Medulla oblongata (tissue), 1 donor: ENCODE measurements at regions not wholly inside any gene's neighbourhood (a gene's known extent, or its start where the extent isn't known, plus 50 kb on each side); places are given as distances from the start of the nearest gene placed in this dataset.
"Not testable (repeated sequence)": the region's sequence is repeated elsewhere in the genome, so short reads cannot be mapped to it uniquely, and the experiment has no call there.

ENCODE experiments used
- DNase-seq: peaks from one replicate; pipeline ENCODE4 v3.0.0-alpha.2; 2015; ENCODE audit errors: extremely low spot score

DNA sequence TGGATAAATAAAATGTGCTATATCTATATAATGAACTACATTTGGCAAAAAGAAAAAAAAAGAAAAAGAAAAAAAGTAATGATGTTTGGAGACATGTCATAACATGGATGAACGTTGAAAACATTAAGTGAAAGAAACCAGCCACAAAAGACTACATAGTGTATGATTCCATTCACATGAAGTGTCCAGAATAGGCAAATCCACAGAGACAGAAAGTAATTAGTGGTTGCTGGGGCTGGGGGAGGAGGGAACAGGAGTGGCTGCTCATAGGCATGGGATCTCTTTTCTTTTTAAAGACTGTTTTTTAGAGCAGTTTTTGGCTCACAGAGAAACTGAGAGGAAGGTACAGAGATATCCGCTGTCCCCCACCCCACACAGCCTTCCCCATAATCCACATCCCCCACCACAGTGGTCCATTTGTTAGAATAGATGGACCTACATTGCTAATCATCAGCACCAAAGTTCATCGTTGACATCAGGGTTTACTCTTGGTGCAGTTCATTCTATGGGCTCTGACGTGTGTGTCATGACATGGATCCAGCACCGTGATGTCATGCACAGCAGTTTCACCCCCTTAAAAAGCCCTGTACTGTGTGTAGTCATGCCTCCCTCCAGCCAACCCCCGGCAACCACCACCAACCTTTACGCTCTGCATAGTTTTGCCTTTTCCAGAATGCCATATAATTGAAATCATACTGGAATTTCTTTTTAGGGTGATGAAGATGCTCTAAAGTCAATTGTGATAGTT, 240.9 kb upstream of the RREB1 start:
- DNase-seq: no peak

DNA sequence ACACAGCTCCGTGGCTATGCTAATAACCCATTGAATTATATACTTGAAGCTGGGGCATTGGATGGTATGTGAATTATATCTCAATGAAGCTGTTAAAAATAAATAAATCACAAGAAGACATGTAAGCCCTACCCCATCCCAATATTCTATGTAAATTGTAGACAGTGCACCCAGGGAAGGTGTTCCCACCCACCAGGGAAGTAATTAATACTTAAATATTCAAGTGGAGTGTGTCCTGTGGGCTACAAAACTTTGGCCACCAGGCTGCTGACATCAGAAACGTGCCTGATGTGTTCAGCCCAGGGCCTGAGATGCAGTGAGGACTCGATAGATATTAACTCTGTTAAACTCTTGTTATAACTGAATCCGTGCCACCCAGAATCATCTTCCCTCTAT, 240.4 kb upstream of the RREB1 start:
- DNase-seq: no peak

DNA sequence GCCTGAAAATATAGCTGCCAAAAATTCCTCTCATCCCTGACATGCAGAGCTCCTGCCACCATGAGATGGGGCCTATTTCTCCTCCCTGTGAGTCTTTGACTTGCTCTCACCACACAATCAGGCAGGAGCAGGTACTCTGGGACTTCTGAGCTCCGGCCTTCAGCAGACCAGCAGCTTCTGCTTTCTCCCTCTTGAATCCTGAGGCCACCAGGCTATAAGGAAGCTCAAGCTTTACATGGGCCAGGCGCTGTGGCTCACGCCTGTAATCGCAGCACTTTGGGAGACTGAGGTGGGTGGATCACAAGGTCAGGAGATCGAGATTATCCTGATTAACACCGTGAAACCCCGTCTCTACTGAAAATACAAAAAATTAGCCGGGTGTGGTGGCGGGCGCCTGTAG, 238.7 kb upstream of the RREB1 start:
- DNase-seq: no peak

DNA sequence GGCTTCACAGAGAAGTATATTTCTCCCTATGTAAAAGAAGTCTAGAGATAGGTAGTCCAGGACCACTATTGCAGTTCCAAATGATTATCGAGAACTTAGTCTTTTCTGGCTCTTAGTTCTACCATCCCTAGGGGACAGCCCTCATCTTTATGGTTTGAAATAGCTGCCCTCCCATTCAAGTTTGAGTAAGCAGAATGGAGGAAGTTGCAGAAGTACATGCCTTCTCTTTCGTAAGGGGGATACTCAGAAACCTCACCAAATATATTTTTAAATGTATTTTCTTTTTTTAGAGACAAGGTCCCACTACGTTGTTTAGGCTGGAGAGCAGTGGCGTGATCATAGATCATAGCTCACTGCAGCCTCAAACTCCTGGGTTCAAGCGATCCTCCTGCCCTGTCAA, 236.8 kb upstream of the RREB1 start:
- DNase-seq: no peak

DNA sequence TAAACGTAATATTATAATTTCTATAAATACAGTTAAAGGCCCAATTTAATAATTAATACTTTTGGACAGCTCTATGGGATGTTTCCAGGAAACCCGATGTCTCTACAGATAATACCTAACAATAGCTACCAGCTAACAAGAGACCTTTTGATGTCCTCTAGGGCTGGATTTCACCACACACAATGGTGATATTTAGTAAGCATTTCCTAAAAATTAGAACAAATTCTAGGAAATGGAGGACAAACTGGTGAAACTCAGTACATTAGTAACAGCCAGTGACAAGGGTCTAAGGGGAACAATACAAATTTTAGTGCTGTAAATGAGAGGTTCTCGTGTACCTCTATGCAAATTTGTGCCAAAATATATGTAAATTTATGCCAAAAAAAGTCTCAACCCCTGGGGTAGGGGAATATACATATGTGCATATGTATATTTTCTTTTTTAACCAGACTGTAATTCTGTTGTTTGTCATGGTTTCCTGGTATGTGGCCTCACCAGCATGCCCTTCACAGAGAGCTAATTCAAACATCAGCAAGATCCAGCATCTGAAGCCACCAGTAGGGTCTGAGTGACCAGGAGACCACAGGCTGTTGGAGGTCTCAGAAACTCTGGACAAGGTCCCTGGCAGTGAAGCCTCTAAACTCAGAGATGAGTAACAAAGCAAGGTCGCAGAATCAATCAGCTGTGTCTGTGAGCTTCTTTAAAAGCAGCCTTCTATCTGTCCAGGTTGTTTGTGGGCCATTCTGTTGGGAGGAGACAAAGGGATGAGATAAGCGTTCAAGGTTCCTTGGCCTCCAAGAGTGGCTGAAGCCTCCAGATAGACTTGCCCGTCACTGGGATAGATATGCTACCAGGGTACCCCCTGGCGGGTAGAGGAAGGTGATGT, 235.1 kb upstream of the RREB1 start:
- no peak for DNase-seq

DNA sequence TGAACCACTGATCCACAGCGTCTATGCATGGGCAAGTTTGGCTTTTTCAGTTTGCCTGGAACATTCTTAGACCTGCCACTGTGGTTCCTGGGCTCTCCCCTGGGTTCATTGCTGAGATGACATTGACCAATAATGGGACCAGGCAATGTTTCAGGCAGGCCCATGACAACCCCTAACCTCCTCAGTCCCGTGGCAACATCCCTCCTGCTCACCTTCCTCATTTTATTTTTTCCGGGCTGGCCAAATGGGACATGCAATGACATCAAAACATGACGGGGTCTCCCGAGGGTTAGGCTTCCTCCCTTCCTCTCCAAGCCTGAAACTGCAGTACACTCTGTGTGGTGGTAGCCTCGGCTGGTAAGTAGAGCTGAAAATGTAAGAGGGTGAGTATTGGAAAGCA, 234.0 kb upstream of the RREB1 start:
- DNase-seq: no peak

DNA sequence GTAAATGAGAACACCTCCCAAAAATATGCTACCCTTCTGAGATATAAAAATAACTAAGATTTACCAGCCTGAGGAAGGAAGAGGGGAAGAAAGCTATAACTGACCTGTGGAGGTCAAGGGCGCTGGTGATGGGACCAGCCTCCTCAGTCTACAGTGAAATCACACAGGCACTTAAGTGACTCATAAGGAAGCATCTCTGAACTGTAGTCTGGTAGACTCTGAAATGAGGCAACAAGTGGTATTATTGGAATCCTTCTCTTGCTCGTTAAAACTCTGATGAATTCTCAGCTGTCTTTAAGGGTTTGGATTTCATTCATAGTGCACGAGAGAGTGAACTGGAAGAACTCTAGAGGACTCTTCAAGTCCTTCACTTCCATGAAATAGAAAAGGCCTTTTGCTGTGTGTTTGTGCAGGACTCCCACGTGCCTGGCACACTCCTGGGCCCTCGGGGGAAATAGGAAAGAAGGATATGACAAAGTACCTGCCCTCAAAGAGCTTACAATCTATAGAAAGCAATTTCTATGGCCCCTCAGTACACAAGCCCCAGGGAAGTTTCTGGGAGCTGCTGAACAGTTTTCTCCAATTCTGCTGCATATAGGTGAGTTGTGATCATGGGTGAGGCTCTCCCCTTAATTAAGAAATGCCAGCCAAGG, 231.8 kb upstream of the RREB1 start:
- no peak for DNase-seq

DNA sequence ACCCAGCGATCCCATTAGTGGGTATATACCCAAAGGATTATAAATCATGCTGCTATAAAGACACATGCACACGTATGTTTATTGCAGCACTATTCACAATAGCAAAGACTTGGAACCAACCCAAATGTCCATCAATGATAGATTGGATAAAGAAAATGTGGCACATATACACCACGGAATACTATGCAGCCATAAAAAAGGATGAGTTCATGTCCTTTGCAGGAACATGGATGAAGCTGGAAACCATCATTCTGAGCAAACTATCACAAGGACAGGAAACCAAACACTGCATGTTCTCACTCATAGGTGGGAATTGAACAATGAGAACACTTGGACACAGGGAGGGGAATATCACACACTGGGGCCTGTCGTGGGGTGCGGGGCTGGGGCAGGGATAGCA, 230.0 kb upstream of the RREB1 start:
- DNase-seq: not testable (repeated sequence)

DNA sequence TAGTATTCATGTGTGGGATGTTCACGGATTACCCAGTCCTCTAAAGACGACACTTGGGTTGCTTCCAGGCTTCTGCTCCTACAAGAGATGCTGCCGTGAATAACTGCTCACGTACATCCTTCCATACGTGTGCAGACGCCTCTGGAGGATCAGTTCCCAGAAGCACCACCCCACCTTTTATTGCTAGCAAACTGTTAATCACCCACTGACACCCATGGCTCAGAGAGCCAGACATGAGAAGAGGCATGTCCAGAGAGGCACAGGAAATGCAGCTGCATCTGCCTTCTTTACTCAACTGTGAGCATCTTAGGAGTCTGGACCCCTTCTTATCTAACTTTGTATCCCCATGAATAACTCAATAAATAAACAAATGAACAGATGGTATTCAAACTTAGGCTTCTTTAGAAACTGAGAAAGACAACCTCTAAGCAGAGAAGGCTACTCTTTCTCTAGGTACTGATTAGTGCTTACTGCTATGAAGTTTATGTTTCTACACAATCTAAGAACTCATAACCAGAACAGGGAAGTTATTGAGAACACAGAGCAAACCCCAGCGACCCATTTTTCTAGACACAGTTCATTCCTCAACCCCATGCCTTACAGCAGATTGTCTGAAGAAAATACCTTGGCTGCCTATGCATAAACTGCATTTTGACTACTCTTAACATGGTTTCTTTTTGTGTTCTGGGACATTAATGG, 228.7 kb upstream of the RREB1 start:
- no peak for DNase-seq

DNA sequence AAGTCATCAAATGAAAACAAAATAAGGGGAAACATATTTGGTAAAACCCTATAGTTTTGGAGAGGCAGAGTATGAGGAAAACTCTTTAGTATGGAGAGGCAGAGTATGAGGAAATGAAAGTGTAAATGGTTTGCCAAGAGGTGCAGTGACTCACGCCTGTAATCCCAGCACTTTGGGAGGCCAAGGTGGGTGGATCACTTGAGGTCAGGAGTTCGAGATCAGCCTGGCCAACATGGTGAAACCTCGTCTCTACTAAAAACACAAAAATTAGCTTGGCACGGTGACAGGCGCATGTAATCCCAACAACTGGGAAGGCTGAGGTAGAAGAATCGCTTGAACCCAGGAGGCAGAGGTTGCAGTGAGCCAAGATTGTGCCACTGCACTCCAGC, 228.2 kb upstream of the RREB1 start:
- DNase-seq: not testable (repeated sequence)

DNA sequence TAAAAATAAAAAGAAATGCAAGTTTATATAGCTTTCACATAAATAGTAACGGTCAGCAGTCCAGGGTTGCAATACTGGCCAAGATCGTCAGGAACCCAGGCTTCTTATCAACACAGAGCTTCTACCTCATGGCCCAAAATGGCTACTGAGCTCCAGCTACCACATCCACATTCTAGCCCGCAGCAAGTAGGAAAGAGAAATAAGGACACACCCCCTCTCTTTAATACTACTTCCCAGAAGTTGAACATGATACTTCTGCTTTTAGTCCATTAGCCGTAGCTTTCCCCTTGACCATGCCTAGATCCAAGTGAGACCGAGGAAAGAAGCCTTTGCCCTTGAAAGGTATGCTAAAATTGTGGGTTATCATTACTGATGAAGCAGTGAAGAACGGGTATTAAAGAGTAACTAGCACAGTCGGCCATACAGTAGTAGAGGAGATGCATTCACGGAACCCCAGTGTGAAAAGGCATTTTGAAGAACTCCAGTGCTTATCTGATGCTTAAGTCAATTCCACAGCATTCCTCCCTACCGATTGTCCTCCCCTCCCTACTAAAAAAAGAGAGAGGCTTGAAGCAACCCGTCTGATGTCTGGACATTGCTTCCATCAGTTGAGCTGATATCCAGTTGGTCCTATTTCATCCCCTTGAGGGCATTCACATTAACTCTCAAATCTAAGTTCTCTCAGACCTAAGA, 226.9 kb upstream of the RREB1 start:
- DNase-seq: no peak

DNA sequence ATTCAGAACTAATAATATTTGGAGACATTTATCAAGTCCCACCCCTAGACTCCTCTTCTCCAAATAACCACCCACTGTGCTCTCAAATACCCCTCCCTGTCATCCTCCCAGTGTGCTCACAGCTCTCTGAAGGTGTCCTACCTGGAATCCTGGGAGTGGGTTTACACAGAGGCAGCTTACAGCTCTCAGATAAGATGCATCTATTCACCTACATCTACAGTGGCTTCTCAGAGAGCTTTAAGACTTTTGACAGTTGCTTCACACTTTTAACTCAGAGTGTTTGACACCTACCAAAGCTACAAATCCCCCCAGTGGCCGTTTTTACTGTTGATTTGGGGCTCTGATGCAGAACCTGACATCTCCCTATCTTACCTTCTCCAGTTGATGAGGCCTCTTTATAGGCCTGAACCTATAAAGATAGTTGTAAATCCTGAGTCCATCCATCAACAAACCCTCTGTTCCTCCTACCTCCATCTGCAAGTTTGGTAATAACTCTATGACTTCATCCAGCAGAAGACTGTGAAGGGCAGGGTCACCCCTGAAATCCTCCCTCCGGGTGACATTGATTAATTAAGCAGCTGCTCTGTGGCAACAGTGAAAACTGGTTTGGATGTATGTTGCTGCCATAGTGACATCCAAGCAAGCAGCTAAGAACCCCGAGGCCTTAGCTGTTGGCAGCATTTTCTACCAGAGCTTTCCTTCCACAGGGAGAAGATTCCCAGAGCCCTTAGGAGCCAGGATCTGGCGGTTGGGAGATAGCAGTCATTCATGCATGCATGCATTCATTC, 226.1 kb upstream of the RREB1 start:
- no peak for DNase-seq

DNA sequence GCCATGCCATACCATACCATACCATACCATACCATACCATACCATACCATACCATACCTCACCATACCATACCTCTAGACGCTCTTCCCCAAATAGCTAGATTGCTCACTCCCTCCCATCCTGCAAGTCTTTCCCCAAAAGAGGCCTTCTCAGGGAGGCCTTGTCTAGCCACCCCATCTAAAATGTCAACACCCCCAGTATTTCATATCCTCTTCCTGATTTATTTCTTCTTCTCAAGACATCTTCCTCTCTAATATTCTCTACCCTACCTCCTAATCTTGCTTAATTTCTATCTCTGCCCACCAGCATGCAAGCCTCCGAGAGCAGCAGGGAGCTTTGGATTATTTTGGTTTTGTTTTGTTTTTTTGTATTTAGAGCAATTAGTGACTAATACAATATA, 225.2 kb upstream of the RREB1 start:
- DNase-seq: no peak

DNA sequence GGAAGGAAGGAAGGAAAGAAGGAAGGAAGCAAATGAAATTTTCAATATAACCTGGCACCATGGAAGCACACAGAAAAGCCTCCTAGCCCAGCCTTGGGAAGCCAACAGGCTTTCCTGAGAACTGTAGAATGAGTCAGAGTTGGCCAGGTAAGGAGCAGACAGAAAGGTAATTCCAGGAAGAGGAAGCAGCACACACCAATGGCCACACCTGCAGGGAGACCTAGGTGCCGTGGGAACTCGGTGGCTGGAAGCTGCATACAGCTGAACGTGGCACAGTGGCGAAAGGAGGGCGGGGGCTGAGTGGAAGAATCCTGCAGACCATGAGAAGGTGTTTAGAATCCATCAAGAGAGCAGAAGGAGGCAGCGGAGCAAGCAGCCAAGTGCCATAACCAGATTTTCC, 224.8 kb upstream of the RREB1 start:
- DNase-seq: no peak

DNA sequence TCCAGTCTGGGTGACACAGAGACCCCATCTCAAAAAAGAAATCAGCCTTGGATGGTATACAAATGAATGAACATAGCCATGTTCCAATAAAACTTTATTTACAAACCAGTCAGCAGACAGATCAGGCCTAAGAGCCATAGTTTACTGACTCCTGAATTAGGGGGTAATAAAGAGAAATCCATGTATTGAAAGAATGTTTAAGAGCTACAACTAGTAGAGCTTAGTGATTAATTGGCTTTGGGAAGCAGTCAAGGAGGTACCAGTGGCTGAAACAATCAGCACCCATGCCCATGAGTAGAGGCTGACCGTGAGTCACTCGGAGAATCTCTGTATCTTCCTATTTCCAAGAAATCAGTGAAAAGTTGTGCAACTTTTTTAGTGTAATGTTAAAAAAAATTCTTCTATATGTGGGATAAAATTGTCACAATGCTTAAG, 223.6 kb upstream of the RREB1 start:
- no peak for DNase-seq

DNA sequence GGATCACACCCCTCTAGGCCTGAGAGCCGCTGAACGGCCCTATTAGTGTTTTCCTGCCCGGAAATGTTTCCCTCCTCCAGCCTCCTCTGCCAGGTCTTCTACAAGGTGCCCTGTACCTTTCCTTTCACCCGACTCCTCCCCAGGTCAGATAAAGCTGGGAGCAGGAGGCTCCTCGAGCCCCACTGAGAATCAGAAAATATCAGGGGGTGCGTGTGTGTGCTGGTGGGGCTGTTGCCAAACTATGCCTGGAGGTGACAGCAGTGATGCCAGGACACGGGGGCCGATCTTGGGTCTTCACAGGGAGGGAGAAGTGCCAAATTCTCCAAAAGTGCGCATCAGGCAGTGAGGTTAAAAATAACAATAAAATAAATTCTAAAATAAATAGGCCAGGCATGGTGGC, 222.8 kb upstream of the RREB1 start:
- DNase-seq: no peak

DNA sequence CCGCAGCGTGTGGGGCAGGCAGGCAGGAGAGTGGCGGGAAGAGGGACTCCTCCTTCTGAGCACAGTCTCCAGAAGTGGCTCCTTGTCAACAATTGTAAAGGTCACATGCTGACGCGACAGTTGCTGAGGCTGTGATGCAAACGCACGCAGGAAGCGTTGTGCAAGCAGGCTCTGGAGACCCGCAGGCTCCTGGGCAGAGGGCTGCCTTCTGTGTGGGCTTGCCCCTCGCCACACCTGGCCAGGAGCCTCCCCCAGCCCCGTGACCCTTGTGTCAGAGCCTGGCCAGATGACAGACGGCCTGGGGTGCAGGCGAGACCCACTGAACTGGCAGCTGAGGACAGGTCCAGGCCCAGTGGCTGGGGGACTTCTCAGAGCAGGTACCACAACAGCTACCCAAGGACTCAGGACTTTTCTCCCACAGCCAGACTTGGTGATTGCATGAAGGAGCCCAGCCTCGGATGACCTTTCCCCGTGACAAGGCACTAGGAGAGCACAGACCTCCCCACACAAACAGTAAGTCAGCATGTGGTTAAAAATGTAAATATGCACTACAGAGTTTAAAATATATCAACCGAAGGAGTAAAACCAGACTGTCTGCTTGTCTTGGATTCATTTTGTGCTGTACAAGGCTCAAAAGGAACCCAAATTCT, 222.1 kb upstream of the RREB1 start:
- peak; percentile 82 for DNase-seq

DNA sequence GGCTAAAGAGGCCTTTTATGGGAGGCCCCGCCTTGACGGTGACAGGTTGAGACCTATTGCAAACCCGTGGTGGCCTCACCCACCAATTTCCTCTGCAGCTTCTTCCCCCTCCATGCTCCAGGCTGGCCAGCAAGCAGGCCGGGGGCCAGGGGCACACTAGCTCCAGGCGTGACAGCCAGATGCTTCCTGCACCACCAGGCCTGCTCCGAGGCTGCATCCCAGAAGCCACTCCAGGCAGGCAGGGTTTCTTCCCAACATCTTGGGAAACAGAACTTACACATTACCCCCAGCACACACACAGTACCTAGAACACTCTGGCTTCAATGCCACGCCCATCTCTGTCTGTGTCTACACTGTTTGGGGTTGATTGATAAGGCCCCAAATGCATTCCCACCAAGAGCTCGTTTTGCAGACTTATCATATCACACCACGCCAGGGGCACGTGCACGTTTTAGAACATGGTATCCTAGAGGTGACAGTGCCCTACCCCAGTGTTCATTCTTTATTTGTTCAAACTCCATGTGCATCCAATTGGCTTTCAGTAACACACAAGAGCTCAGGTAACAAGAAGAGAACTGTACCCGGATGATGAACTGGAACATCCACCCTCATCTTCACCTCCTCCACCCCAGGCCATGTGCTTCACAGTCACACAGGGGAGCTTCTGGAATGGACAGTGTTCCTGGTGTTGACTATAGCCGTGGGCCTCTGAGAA, 221.4 kb upstream of the RREB1 start:
- DNase-seq: peak; percentile 61

DNA sequence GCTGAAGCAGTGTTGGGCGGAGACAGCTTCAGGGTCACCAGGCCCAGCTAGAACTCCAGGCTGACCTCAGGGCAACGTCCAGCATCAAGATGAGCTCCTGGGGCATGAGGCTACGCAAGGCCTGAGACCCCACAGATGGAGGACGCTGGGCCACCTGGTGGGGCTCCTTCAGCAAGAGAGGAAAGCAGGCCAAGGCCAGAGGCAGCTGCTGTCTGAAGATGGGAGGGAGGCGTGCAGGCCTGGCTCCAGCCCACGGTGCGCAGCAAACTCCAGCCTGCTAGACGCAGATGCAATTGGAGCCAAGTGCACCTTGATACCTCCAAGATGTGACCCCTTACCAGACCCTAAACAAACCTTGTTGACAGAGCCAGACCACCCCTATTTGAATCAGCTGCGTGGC, 220.9 kb upstream of the RREB1 start:
- DNase-seq: no peak
